ENCODE measurements at regions not wholly inside any gene's neighbourhood (a gene's known extent, or its start where the extent isn't known, plus 50 kb on each side); places are given as distances from the start of the nearest gene placed in this dataset.
"Not testable (repeated sequence)": the region's sequence is repeated elsewhere in the genome, so short reads cannot be mapped to it uniquely, and the experiment has no call there.

DNA sequence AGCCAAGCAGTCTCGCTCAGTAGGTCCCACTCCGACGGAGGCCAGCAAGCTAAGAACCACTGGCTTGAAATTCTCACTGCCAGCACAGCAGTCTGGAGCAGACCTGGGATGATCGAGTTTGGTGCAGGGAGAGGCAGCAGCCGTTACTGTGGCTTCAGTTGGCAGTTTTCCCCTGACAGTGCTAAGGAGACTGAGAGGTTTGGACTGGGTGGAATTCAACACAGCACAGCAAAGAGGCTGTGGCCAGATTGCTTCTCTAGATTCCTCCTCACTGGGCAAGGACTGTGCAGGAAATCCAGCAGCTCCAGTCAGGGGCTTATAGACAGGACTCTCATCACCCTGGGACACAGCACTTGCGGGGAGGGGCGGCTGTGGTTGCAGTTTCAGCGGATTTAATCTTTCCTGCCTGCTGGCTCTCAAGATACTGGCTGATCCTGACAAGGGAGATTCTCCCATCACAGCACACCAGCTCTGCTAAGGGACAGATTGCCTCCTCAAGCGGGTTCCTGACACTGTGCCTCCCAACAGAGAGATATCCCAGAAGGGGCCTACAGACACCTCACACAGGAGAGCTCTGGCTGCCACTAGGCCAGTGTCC lies 122.1 kb downstream of the YIPF5 start:
- Histone ChIP-seq H3K4me3 (ENCODE audit: low read length in 2 of 2) (no peak overlapping the region), H3K9me3 (ENCODE audit: control insufficient read depth in 2 of 2, low read length in 2 of 2) (no peaks in the 10 kb centered on the region), H3K4me1 (ENCODE audit: control insufficient read depth, insufficient read depth, low read length) (no peaks in the 10 kb centered on the region), H3K27ac (ENCODE audit: low read length) (no peak overlapping the region), H3K9ac (ENCODE audit: low read length in 2 of 2) (no peak overlapping the region), H3K27me3 (ENCODE audit: control insufficient read depth in 1 of 2, insufficient read depth in 2 of 2, low read length in 2 of 2) (no peaks in the 10 kb centered on the region), H3K36me3 (ENCODE audit: control insufficient read depth in 2 of 2, insufficient read depth in 2 of 2, low read length in 2 of 2) (no peaks in the 10 kb centered on the region)

DNA sequence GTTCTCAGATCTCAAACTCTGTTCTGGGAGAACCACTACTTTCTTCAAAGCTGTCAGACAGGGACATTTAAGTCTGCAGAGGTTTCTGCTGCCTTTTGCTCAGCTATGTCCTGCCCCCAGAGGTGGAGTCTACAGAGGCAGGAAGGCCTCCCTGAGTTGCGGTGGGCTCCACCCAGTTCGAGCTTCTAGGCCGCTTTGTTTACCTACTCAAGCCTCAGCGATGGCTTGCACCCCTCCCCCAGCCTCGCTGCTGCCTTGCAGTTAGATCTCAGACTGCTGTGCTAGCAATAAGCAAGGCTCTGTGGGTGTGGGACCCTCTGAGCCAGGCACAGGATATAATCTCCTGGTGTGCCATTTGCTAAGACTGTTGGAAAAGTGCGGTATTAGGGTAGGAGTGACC lies 115.1 kb downstream of the YIPF5 start:
- H3K4me3 ChIP-seq (ENCODE audit: low read length in 2 of 2); H3K27ac ChIP-seq (ENCODE audit: low read length); H3K9me3 ChIP-seq (ENCODE audit: control insufficient read depth in 2 of 2, low read length in 2 of 2); H3K27me3 ChIP-seq (ENCODE audit: control insufficient read depth in 1 of 2, insufficient read depth in 2 of 2, low read length in 2 of 2); H3K4me1 ChIP-seq (ENCODE audit: control insufficient read depth, insufficient read depth, low read length); H3K36me3 ChIP-seq (ENCODE audit: control insufficient read depth in 2 of 2, insufficient read depth in 2 of 2, low read length in 2 of 2); H3K9ac ChIP-seq (ENCODE audit: low read length in 2 of 2): not testable (repeated sequence)

DNA sequence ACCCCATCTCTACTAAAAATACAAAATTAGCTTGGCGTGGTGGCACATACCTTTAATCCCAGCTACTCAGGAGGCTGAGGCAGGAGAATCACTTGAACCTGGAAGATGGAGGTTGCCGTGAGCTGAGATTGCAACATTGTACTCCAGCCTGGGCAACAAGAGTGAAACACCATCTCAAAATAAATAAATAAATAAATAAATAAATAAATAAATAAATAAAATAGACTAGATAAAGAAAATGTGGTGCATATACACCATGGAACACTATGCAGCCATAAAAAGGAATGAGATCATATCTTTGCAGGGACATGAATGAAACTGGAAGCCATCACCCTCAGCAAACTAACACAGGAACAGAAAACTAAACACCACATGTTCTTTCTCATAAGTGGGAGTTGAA lies 110.4 kb downstream of the YIPF5 start:
- H3K27ac ChIP-seq (ENCODE audit: low read length); H3K27me3 ChIP-seq (ENCODE audit: control insufficient read depth in 1 of 2, insufficient read depth in 2 of 2, low read length in 2 of 2); H3K9me3 ChIP-seq (ENCODE audit: control insufficient read depth in 2 of 2, low read length in 2 of 2); H3K4me1 ChIP-seq (ENCODE audit: control insufficient read depth, insufficient read depth, low read length); H3K36me3 ChIP-seq (ENCODE audit: control insufficient read depth in 2 of 2, insufficient read depth in 2 of 2, low read length in 2 of 2); H3K9ac ChIP-seq (ENCODE audit: low read length in 2 of 2); H3K4me3 ChIP-seq (ENCODE audit: low read length in 2 of 2): not testable (repeated sequence)

DNA sequence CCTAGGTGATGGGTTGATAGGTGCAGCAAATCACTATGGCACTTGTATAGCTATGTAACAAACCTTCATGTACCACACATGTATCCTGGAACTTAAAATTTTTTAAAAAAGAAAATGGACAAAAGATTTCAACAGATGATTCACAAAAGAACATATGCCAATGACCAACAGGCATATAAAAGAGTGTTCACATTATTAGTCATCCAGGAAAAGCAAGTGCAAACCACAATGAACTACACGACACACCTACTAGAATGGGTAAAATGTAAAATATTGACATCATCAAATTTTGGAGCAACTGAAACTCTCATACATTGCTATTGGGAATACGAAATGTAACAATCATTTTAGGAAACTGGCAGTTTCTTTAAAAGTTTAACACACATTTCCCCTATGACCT lies 109.9 kb downstream of the YIPF5 start:
- H3K9ac ChIP-seq (ENCODE audit: low read length in 2 of 2), result no peak overlapping the region
- H3K4me3 ChIP-seq (ENCODE audit: low read length in 2 of 2), result no peak overlapping the region
- H3K27ac ChIP-seq (ENCODE audit: low read length), result no peak overlapping the region
- H3K9me3 ChIP-seq (ENCODE audit: control insufficient read depth in 2 of 2, low read length in 2 of 2), result peaks cover 2 to 3% of the 10 kb centered on the region in 2 donors
- no peaks in the 10 kb centered on the region for H3K27me3 ChIP-seq (ENCODE audit: control insufficient read depth in 1 of 2, insufficient read depth in 2 of 2, low read length in 2 of 2)
- H3K36me3 ChIP-seq (ENCODE audit: control insufficient read depth in 2 of 2, insufficient read depth in 2 of 2, low read length in 2 of 2), result no peaks in the 10 kb centered on the region
- no peaks in the 10 kb centered on the region for H3K4me1 ChIP-seq (ENCODE audit: control insufficient read depth, insufficient read depth, low read length)

DNA sequence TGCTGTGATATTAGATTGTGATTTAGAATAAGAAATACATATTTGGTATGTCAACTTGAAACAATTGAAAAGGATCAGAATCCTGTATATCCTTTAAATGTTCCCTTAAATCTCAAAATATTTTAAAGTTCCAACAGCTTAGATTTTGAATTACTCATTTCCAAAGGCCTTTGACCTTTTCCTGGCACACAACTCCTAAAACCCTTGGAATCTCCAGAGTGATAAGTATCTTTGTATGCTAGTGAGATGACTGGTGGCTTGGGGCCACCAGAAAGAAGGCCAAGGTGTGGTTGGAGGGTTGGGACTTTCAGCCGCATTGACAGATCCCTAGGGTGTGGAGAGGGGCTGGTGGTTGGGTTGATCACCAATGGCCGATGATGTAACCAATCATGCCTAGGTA lies 104.7 kb downstream of the YIPF5 start:
- Histone ChIP-seq H3K27ac (ENCODE audit: low read length) (no peak overlapping the region), H3K9ac (ENCODE audit: low read length in 2 of 2) (no peak overlapping the region), H3K9me3 (ENCODE audit: control insufficient read depth in 2 of 2, low read length in 2 of 2) (no peaks in the 10 kb centered on the region), H3K36me3 (ENCODE audit: control insufficient read depth in 2 of 2, insufficient read depth in 2 of 2, low read length in 2 of 2) (no peaks in the 10 kb centered on the region), H3K4me1 (ENCODE audit: control insufficient read depth, insufficient read depth, low read length) (no peaks in the 10 kb centered on the region), H3K4me3 (ENCODE audit: low read length in 2 of 2) (no peak overlapping the region), H3K27me3 (ENCODE audit: control insufficient read depth in 1 of 2, insufficient read depth in 2 of 2, low read length in 2 of 2) (no peaks in the 10 kb centered on the region)

DNA sequence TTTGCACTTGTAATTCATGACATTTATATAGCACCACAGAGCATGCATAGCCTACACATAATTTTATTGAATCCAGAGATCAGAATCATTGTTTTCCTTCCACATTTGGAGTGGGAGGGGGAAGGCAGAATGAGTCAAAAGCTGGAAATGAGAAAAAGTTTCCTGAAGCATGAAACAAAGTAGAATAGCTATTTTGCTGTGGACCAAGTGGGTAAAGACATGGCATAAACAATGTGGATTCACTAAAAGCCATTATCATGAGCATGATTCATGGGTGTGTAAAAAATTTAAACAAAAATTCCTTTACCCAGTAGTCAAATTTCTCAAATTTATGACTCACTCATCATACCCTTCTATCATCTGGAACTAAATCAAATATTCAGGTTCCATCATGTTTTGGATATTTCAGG lies 97.9 kb downstream of the YIPF5 start:
- Histone ChIP-seq H3K27ac (ENCODE audit: low read length) (no peak overlapping the region), H3K36me3 (ENCODE audit: control insufficient read depth in 2 of 2, insufficient read depth in 2 of 2, low read length in 2 of 2) (no peaks in the 10 kb centered on the region), H3K9ac (ENCODE audit: low read length in 2 of 2) (no peak overlapping the region), H3K4me1 (ENCODE audit: control insufficient read depth, insufficient read depth, low read length) (no peaks in the 10 kb centered on the region), H3K27me3 (ENCODE audit: control insufficient read depth in 1 of 2, insufficient read depth in 2 of 2, low read length in 2 of 2) (no peaks in the 10 kb centered on the region), H3K4me3 (ENCODE audit: low read length in 2 of 2) (no peak overlapping the region), H3K9me3 (ENCODE audit: control insufficient read depth in 2 of 2, low read length in 2 of 2) (no peaks in the 10 kb centered on the region)

DNA sequence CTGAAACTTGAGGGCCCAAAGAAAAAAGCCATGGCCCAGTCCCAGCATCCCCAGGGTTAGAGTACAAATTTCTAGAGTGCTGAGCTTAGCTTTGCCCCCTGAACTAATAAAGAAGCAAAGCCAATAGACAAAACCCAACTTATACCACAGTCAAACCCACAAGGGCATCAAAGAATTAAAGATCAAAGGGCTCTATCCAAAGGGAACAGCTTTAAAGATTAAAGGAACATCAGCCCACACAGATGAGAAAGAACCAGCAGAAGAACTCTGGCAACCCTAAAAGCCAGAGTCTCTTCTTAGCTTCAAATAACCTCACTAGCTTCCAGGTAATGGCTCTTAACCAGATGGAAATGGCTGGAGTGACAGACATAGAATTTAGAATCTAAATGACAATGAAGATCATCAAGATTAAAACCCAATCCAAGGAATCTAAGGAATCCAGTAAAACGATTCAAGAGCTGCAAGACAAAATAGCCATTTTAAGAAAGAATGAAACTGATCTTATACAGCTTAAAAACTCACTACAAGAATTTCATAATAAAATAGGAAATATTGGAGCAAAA lies 93.9 kb downstream of the YIPF5 start:
- Histone ChIP-seq H3K4me1 (ENCODE audit: control insufficient read depth, insufficient read depth, low read length) (no peaks in the 10 kb centered on the region), H3K9ac (ENCODE audit: low read length in 2 of 2) (no peak overlapping the region), H3K9me3 (ENCODE audit: control insufficient read depth in 2 of 2, low read length in 2 of 2) (no peaks in the 10 kb centered on the region), H3K36me3 (ENCODE audit: control insufficient read depth in 2 of 2, insufficient read depth in 2 of 2, low read length in 2 of 2) (no peaks in the 10 kb centered on the region), H3K4me3 (ENCODE audit: low read length in 2 of 2) (no peak overlapping the region), H3K27ac (ENCODE audit: low read length) (no peak overlapping the region), H3K27me3 (ENCODE audit: control insufficient read depth in 1 of 2, insufficient read depth in 2 of 2, low read length in 2 of 2) (no peaks in the 10 kb centered on the region)

DNA sequence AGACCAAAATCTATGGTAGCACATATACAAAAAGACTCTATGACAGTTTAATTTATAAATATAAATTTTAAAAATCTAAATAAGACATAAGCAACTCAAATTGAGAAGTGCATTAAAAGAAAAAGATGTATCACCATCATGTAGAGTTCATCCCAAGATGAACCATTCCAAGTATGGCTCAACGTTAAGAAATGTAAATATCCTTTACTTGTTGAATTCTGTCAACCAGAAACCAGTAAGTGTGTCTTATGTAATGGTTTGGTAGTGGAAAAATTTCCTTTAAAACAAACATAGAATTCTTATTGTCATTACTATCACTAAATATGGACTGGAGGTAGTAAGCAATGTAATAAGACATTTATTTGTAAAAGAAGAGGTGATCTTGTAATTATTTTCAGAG lies 87.3 kb downstream of the YIPF5 start:
- H3K4me3 ChIP-seq (ENCODE audit: low read length in 2 of 2), result no peak overlapping the region
- no peak overlapping the region for H3K9ac ChIP-seq (ENCODE audit: low read length in 2 of 2)
- no peaks in the 10 kb centered on the region for H3K27me3 ChIP-seq (ENCODE audit: control insufficient read depth in 1 of 2, insufficient read depth in 2 of 2, low read length in 2 of 2)
- H3K4me1 ChIP-seq (ENCODE audit: control insufficient read depth, insufficient read depth, low read length), result no peaks in the 10 kb centered on the region
- H3K36me3 ChIP-seq (ENCODE audit: control insufficient read depth in 2 of 2, insufficient read depth in 2 of 2, low read length in 2 of 2), result no peaks in the 10 kb centered on the region
- H3K27ac ChIP-seq (ENCODE audit: low read length), result no peak overlapping the region
- H3K9me3 ChIP-seq (ENCODE audit: control insufficient read depth in 2 of 2, low read length in 2 of 2), result peaks cover 0 to 4% of the 10 kb centered on the region in 2 donors

DNA sequence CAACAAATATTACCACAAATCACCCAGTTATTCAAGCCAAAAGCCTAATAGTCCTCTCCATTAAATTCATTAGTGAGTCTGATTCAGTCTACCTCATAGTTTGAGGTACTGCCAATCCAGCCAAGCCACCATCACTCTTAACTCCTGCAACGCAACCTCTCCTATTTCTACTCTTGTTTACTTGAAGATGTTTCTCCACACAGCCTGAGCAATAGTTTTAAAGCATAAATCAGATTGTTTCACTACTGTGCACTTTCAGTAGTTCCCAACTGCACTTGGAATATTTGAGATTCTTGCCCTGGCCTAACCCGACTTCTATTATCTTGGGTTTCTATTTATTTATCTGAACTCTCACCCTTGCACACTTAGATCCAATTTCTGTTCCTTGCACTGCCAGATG lies 85.5 kb downstream of the YIPF5 start:
- Histone ChIP-seq H3K27me3 (ENCODE audit: control insufficient read depth in 1 of 2, insufficient read depth in 2 of 2, low read length in 2 of 2) (no peaks in the 10 kb centered on the region), H3K4me3 (ENCODE audit: low read length in 2 of 2) (no peak overlapping the region), H3K36me3 (ENCODE audit: control insufficient read depth in 2 of 2, insufficient read depth in 2 of 2, low read length in 2 of 2) (no peaks in the 10 kb centered on the region), H3K9me3 (ENCODE audit: control insufficient read depth in 2 of 2, low read length in 2 of 2) (peaks cover 0 to 4% of the 10 kb centered on the region in 2 donors), H3K27ac (ENCODE audit: low read length) (no peak overlapping the region), H3K4me1 (ENCODE audit: control insufficient read depth, insufficient read depth, low read length) (peaks cover 8% of the 10 kb centered on the region), H3K9ac (ENCODE audit: low read length in 2 of 2) (no peak overlapping the region)

DNA sequence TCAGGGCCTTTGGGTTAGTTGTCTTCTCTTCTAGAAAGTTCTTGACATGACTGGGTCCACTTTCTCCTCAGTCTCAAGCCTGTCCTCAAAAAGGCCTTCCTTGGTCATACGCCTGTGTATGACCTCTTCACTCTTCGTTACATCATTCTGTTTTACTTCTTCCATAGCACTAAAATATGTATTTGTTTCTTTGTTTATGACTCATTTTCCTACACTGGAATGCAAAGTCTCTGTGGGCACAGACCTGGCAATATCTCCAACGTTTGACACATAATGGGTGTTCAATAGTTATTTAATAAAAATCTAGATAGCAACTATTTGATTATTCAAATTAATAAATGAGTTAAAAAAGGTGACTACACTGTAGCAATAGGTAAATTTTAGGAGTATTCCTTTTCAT lies 85.1 kb downstream of the YIPF5 start:
- Histone ChIP-seq H3K4me1 (ENCODE audit: control insufficient read depth, insufficient read depth, low read length) (peaks cover 10% of the 10 kb centered on the region), H3K4me3 (ENCODE audit: low read length in 2 of 2) (no peak overlapping the region), H3K27me3 (ENCODE audit: control insufficient read depth in 1 of 2, insufficient read depth in 2 of 2, low read length in 2 of 2) (no peaks in the 10 kb centered on the region), H3K9ac (ENCODE audit: low read length in 2 of 2) (no peak overlapping the region), H3K9me3 (ENCODE audit: control insufficient read depth in 2 of 2, low read length in 2 of 2) (peaks cover 0 to 4% of the 10 kb centered on the region in 2 donors), H3K36me3 (ENCODE audit: control insufficient read depth in 2 of 2, insufficient read depth in 2 of 2, low read length in 2 of 2) (no peaks in the 10 kb centered on the region), H3K27ac (ENCODE audit: low read length) (no peak overlapping the region)

DNA sequence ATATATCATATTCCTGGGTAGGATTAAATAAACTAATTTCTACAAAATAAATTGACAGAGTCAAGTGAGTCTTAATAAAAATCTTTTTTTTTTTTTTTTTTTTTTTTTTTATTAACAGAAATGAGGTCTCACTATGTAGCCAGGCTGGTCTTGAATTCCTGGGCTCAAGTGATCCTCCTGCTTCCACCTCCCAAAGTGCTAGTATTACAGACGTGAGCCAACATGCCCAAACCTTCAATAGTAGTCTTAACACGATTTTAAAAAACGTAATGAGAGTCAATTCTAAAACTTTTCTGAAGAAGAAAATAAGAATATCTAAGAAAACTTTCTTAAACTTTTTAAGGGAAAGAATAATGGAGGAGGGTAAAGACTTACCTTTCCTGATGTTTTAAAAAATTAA lies 84.2 kb downstream of the YIPF5 start:
- Histone ChIP-seq H3K4me3 (ENCODE audit: low read length in 2 of 2) (no peak overlapping the region), H3K4me1 (ENCODE audit: control insufficient read depth, insufficient read depth, low read length) (peaks cover 10% of the 10 kb centered on the region), H3K27me3 (ENCODE audit: control insufficient read depth in 1 of 2, insufficient read depth in 2 of 2, low read length in 2 of 2) (no peaks in the 10 kb centered on the region), H3K27ac (ENCODE audit: low read length) (no peak overlapping the region), H3K9ac (ENCODE audit: low read length in 2 of 2) (no peak overlapping the region), H3K9me3 (ENCODE audit: control insufficient read depth in 2 of 2, low read length in 2 of 2) (peaks cover 0 to 4% of the 10 kb centered on the region in 2 donors), H3K36me3 (ENCODE audit: control insufficient read depth in 2 of 2, insufficient read depth in 2 of 2, low read length in 2 of 2) (no peaks in the 10 kb centered on the region)
